ENCODE measurements at regions not wholly inside any gene's neighbourhood (a gene's known extent, or its start where the extent isn't known, plus 50 kb on each side); places are given as distances from the start of the nearest gene placed in this dataset.

- H3K36me3 ChIP-seq (ENCODE audit: insufficient read depth, low read length) = no peaks in the 10 kb centered on the region
- no peaks in the 10 kb centered on the region for H3K79me2 ChIP-seq (replicated peaks; ENCODE audit: insufficient read depth, low read length)
- TF ChIP-seq EP300 (conservative IDR thresholded peaks at IDR 0.05; ENCODE audit: poor library complexity, severe bottlenecking) = no peak
- no peak for TF ChIP-seq TAF1 (IDR thresholded peaks at IDR 0.05; ENCODE audit: low read depth)
- no peak for TF ChIP-seq EZH2 (IDR thresholded peaks at IDR 0.05; ENCODE audit: borderline replicate concordance, insufficient read depth, low read length, poor library complexity, severe bottlenecking)
- no peak for TF ChIP-seq SMC3 (conservative IDR thresholded peaks at IDR 0.05; ENCODE audit: poor library complexity)
- TF ChIP-seq MXI1 (conservative IDR thresholded peaks at IDR 0.05; ENCODE audit: poor library complexity, severe bottlenecking) = no peak
- no peak for TF ChIP-seq CTCF (IDR thresholded peaks at IDR 0.05; ENCODE audit: poor library complexity, severe bottlenecking)
- TF ChIP-seq RAD21 (conservative IDR thresholded peaks at IDR 0.05) = no peak
- no peak for TF ChIP-seq REST (IDR thresholded peaks at IDR 0.05; ENCODE audit: borderline replicate concordance)
- no peak for TF ChIP-seq POLR2AphosphoS5 (IDR thresholded peaks at IDR 0.05)
- H3K9me3 ChIP-seq (ENCODE audit: low read length) = no peaks in the 10 kb centered on the region
- H3K4me2 ChIP-seq (ENCODE audit: low read length) = no peak overlapping the region
- H3K9me2 ChIP-seq (ENCODE audit: insufficient read depth, low read length) = no peaks in the 10 kb centered on the region
- H3F3A ChIP-seq (ENCODE audit: insufficient read depth, low read length, poor library complexity, severe bottlenecking) = no peaks in the 10 kb centered on the region
- no peak overlapping the region for H3K4me3 ChIP-seq (ENCODE audit: low read length)
- no peak overlapping the region for H2AFZ ChIP-seq (ENCODE audit: low read depth, low read length)
- H4K20me1 ChIP-seq (ENCODE audit: insufficient read depth) = no peaks in the 10 kb centered on the region
- H3K27me3 ChIP-seq (ENCODE audit: insufficient read depth, low read depth, low read length) = no peaks in the 10 kb centered on the region
- no peak overlapping the region for H3K27ac ChIP-seq (ENCODE audit: low read length)
- no peak overlapping the region for H3K9ac ChIP-seq (ENCODE audit: low read length)
Measured at GRCh38 chr1:30532621-30533020, 190.8 kb downstream of the MATN1 start.

- Histone ChIP-seq H3K4me2 (ENCODE audit: low read length) (no peak overlapping the region), H3K27me3 (ENCODE audit: insufficient read depth, low read depth, low read length) (no peaks in the 10 kb centered on the region), H3K36me3 (ENCODE audit: insufficient read depth, low read length) (no peaks in the 10 kb centered on the region), H3K4me3 (ENCODE audit: low read length) (no peak overlapping the region), H3K79me2 (replicated peaks; ENCODE audit: insufficient read depth, low read length) (no peaks in the 10 kb centered on the region), H3K9me2 (ENCODE audit: insufficient read depth, low read length) (no peaks in the 10 kb centered on the region), H3K9ac (ENCODE audit: low read length) (no peak overlapping the region), H4K20me1 (ENCODE audit: insufficient read depth) (no peaks in the 10 kb centered on the region), H2AFZ (ENCODE audit: low read depth, low read length) (no peak overlapping the region), H3F3A (ENCODE audit: insufficient read depth, low read length, poor library complexity, severe bottlenecking) (no peaks in the 10 kb centered on the region), H3K27ac (ENCODE audit: low read length) (no peak overlapping the region), H3K9me3 (ENCODE audit: low read length) (no peaks in the 10 kb centered on the region)
- TF ChIP-seq POLR2AphosphoS5 (IDR thresholded peaks at IDR 0.05) (no peak), RAD21 (conservative IDR thresholded peaks at IDR 0.05) (no peak), REST (IDR thresholded peaks at IDR 0.05; ENCODE audit: borderline replicate concordance) (no peak), CTCF (IDR thresholded peaks at IDR 0.05; ENCODE audit: poor library complexity, severe bottlenecking) (no peak), EP300 (conservative IDR thresholded peaks at IDR 0.05; ENCODE audit: poor library complexity, severe bottlenecking) (no peak), EZH2 (IDR thresholded peaks at IDR 0.05; ENCODE audit: borderline replicate concordance, insufficient read depth, low read length, poor library complexity, severe bottlenecking) (no peak), MXI1 (conservative IDR thresholded peaks at IDR 0.05; ENCODE audit: poor library complexity, severe bottlenecking) (no peak), SMC3 (conservative IDR thresholded peaks at IDR 0.05; ENCODE audit: poor library complexity) (no peak), TAF1 (IDR thresholded peaks at IDR 0.05; ENCODE audit: low read depth) (no peak)
Measured at GRCh38 chr1:30527511-30528140, 195.8 kb downstream of the MATN1 start.

All from neural cell (in vitro differentiated cells).